SK-N-MC (cell line): ENCODE measurements at regions not wholly inside any gene's neighbourhood (a gene's known extent, or its start where the extent isn't known, plus 50 kb on each side); places are given as distances from the start of the nearest gene placed in this dataset.

Experiments
- EZH2 ChIP-seq: fragments of 200-600 bp; sonication (generic); IDR thresholded peaks from one replicate; pipeline ENCODE4 v1.6.1; 2017; ENCODE audit warnings: antibody characterized with exemption
- POLR2AphosphoS5 ChIP-seq: IDR thresholded peaks from 2 replicates; pipeline ENCODE4 v1.6.1; 2012; ENCODE audit warnings: mild to moderate bottlenecking, low read depth, low read length, borderline replicate concordance

GRCh38 chr2:129178356-129178755 is 801.1 kb upstream of the RAB6C start:
- TF ChIP-seq EZH2 (no peak), POLR2AphosphoS5 (no peak)
